Fibroblast of skin of right biceps (primary cell): ENCODE measurements at regions not wholly inside any gene's neighbourhood (a gene's known extent, or its start where the extent isn't known, plus 50 kb on each side); places are given as distances from the start of the nearest gene placed in this dataset.

Experiments
- DNase-seq: peaks from one replicate; pipeline ENCODE4 v3.0.0-alpha.2; 2013

- no peak for DNase-seq
Observed at GRCh38 chr5:112663146-112663545, 74.5 kb upstream of the APC start.

DNA sequence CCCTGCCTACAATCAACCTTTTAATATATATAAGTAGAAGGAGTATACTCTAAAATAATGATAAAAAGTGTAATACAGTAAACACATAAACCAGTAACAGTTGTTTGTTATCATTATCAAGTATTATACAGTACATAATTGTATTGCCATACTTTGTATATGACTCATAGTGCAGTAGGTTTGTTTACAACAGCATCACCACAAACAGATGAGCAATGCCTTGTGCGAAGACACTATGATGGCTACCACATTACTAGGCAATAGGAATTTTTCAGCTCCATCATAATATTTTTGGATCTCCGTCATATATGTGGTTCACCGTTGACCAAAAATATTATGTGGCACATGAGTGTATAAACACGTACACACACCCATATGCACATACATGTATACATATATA is 69.7 kb upstream of the APC start:
- no peak for DNase-seq

- no peak for DNase-seq
Observed at GRCh38 chr5:112668911-112669310, 68.8 kb upstream of the APC start.

- DNase-seq: no peak
Observed at GRCh38 chr5:112669328-112669963, 68.2 kb upstream of the APC start.

GRCh38 chr5:112671687-112672086 is 66.0 kb upstream of the APC start:
- no peak for DNase-seq

- DNase-seq: peak; percentile 80
Observed at GRCh38 chr5:112681481-112681908, 56.2 kb upstream of the APC start.

DNA sequence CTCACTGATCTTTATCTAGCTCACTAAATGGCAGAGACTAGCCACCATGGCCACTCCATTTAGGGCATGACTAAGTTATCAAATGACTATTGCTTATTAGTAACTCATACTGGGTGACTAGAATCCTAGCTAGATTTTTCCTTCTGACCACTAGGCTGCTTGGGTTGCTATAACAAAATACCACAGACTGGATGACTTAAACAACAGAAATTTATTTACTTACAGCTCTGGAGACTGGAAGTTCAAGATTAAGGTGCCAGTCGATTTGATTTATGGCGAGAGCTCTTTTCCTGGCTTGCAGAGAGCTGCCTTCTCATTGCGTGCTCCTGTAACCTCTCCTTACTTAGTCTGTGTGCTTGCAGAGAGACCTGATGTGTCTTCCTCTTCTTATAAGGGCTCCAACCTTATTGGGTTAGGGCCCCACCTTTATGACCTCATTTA is 55.0 kb upstream of the APC start:
- peak; percentile 90 for DNase-seq

- DNase-seq: peak; percentile 12
Observed at GRCh38 chr5:112684121-112684520, 53.6 kb upstream of the APC start.

GRCh38 chr5:112684737-112685136 is 52.9 kb upstream of the APC start:
- DNase-seq: peak; percentile 96

DNA sequence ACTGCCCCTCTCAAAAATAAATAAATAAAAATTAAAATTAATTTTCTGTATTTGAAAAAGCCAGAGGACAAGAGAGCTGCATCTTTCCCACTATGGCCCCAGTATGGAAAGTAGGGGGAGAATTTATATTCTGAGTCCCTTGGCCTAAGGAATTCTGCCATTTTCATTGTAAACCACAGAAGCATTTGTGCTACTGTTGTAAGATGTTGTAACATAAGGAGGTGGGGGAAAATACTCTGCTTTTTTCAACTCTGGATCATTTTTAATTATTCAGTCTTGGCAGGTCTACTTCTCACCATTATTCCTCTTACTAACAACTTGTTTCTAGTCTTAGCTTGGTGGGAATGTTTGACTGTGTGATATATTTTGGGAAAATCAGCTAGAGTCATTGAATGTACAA is 52.3 kb upstream of the APC start:
- DNase-seq: peak; percentile 45

DNA sequence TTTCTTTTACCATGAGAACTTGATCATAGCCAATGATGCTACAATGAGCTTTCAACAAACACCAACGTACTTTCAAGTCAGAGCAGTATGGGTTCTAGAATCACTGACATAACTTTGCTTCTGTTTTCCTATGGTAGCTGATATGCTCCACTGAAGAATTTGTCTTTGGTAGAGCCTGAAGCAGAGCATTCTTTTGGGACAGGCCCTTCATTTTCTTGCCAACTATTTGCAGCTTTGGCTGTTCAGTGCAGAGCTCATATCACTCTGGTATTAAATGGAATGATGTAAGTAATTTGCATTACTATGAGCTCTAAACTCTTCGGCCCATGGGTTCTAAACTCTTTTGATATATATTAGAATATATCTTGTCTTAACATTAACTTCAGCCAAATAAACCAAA is 51.8 kb upstream of the APC start:
- peak; percentile 76 for DNase-seq

DNA sequence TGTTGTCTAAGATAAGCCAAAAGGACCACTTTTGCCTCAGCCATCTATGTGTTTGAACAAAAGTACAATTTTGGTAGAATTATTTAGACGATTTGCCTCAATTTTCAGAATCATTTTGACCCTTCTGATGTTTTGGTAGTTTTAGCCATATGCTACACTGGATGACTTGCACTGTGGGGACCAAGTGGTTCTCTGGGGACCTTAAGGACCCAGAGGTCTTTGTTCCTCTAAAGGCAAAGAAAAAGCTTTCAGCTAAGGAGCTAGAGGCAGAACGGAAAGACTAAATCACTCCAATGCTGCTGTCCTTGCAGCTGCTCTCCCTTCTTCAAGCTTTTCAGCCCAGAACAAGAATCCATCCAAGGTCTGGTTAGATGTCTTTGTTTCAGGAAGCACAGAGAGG is 51.0 kb upstream of the APC start:
- no peak for DNase-seq

DNA sequence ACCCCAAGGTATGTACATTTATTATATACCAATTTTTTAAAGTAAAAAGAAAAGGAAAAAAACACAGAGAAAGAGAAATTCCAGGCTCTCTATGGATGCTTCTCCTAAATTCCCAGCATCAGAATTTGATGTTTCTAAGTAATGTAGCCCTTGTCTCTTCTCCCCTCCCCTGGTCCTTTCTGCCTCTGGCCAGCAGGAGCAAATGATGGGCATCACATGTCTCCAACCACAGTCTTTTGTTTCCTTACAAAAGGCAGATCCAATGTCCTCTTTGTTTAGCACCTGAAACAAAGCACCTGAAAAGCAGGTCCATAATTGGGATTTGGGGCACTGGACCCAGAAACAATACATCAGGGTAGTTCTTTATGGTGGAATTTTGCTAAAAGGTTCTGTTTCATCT is 50.4 kb upstream of the APC start:
- no peak for DNase-seq
